H1 (cell line): ENCODE measurements at regions not wholly inside any gene's neighbourhood (a gene's known extent, or its start where the extent isn't known, plus 50 kb on each side); places are given as distances from the start of the nearest gene placed in this dataset.

ENCODE experiments used
- POLR2AphosphoS5 ChIP-seq: IDR thresholded peaks from 2 replicates; pipeline ENCODE4 v1.6.1; 2011; ENCODE audit warnings: low read depth, low read length
- TF ChIP-seq, protein P1 (sequence below), 3 experiments: IDR thresholded peaks; 1 replicate in 2 of 3; 2 replicates in 1 of 3; pipeline versions ENCODE4 v1.5.1 to v1.6.1; 2011; ENCODE audit warnings: low read length in 3 of 3, mild to moderate bottlenecking in 3 of 3, inconsistent platforms in 2 of 3, low read depth in 1 of 3, moderate library complexity in 1 of 3; ENCODE audit not compliant: insufficient read depth in 1 of 3; ENCODE audit errors: control extremely low read depth in 1 of 3
- TF ChIP-seq, protein P2 (sequence below): IDR thresholded peaks from 2 replicates; pipeline ENCODE4 v1.6.1; 2012; ENCODE audit warnings: inconsistent platforms

DNA sequence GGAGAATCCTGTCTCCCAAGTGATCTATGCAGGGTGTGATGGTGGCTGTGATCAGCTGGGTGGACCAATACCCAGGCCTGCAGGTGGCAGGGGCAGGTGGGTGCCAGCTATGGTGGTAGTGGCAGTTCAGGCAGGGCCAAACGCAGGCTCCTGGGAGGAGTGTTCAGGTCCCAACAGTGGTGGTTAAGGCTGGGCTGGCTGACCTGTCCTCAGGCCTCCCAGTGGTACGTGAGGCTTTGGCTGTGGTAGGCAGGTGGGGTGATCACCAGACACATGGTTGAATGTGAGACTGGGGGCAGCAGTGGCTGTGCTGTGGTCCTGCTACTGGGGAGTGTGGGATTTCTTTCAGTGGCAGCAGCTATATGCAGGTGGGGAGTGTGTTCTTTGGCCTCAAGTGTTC is 126.7 kb upstream of the STARD3NL start:
- TF ChIP-seq, protein P1, sequence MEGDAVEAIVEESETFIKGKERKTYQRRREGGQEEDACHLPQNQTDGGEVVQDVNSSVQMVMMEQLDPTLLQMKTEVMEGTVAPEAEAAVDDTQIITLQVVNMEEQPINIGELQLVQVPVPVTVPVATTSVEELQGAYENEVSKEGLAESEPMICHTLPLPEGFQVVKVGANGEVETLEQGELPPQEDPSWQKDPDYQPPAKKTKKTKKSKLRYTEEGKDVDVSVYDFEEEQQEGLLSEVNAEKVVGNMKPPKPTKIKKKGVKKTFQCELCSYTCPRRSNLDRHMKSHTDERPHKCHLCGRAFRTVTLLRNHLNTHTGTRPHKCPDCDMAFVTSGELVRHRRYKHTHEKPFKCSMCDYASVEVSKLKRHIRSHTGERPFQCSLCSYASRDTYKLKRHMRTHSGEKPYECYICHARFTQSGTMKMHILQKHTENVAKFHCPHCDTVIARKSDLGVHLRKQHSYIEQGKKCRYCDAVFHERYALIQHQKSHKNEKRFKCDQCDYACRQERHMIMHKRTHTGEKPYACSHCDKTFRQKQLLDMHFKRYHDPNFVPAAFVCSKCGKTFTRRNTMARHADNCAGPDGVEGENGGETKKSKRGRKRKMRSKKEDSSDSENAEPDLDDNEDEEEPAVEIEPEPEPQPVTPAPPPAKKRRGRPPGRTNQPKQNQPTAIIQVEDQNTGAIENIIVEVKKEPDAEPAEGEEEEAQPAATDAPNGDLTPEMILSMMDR (IDR thresholded peaks at IDR 0.05; ENCODE audit: control extremely low read depth in 1 of 3, insufficient read depth in 1 of 3, low read depth in 1 of 3, low read length in 3 of 3) = no peak
- no peak for TF ChIP-seq POLR2AphosphoS5
- TF ChIP-seq, protein P2, sequence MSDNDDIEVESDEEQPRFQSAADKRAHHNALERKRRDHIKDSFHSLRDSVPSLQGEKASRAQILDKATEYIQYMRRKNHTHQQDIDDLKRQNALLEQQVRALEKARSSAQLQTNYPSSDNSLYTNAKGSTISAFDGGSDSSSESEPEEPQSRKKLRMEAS = no peak
